Fibroblast of gingiva (primary cell): ENCODE measurements at regions not wholly inside any gene's neighbourhood (a gene's known extent, or its start where the extent isn't known, plus 50 kb on each side); places are given as distances from the start of the nearest gene placed in this dataset.
"Not testable (repeated sequence)": the region's sequence is repeated elsewhere in the genome, so short reads cannot be mapped to it uniquely, and the experiment has no call there.

Source experiments
- DNase-seq: peaks from one replicate; pipeline ENCODE4 v3.0.0-alpha.2; 2011; ENCODE audit warnings: low read depth

DNA sequence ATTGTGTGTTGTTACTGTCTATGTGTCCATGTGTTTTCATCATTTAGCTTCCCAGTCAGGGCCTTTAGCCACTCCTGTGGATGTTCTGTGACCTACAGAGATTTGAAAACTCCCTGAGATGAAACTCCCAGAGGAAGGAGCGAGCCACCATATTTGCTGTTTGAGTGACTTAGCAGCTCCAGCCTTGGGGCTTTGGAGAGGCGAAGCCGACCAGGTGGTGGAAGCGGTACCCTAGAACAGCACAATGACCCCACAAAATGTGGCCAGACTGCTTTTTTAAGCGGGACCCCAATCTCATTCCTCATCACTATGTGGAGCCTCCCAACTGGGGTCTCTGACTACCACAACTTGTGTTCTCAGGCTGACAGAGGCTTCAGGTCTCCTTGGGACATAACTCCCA, 323.9 kb upstream of the KCND2 start:
- no peak for DNase-seq

- not testable (repeated sequence) for DNase-seq
These were observed 322.5 kb upstream of the KCND2 start for GRCh38 chr7:119950390-119951041.

GRCh38 chr7:119951614-119952013, 321.4 kb upstream of the KCND2 start:
- not testable (repeated sequence) for DNase-seq

DNA sequence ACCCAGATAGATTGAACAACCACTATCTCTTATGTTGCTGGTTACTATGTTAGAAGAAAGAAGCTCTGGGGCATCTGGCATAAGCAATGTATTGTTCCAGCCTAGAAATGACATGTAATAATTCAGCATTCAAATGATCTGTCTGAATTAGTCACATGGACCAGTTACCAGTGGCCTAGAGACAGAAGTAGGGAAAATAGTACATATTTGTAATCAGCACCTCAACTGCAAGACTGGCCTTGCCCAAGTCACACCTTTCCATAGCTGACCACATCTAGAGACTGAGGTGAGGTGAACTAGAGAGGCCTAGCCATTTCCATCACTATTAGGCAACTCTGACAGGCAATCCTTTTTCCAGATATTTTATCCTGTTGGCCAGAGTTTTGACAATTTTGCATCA, 315.6 kb upstream of the KCND2 start:
- DNase-seq, result no peak

- DNase-seq, result peak; percentile 21
These were observed 313.2 kb upstream of the KCND2 start for GRCh38 chr7:119959811-119960210.

- DNase-seq, result no peak
These were observed 309.3 kb upstream of the KCND2 start for GRCh38 chr7:119963654-119964053.

DNA sequence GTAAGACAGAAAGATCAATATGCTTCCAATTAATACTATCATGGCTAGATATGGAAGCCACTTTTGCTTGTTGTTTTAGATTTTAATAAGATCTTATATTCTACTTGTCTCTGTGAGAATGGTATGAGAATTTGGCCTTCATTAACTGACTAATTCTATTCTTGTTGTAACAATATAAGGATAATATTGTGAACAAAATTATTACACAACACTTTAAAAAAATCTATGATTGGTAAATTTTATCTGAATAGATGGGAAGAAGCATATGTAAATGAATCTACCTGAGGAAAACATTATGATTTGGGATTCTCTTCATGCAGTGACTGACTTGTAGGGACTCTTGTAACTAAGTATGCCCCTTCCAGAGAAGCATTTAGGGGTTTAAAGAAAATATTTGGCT, 308.9 kb upstream of the KCND2 start:
- no peak for DNase-seq

GRCh38 chr7:119964788-119965542, 308.0 kb upstream of the KCND2 start:
- no peak for DNase-seq

DNA sequence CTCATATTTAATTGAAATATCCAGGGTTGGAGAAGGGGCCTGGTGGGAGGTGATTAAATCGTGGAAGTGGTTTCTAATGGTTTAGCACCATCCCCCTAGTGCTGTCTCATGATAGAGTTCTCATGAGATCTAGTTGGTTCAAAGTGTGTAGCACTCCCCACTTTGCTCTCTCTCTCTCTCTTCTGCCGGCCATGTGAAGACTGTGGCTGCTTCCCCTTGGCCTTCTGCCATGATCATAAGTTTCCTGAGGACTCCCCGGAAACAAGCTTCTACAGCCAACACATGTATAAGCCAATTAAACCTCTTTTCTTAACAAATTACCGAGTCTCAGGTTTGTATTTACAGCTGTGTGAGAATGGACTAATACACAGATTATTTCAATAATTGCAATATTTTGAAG, 305.8 kb upstream of the KCND2 start:
- no peak for DNase-seq

GRCh38 chr7:119968411-119968810, 304.6 kb upstream of the KCND2 start:
- not testable (repeated sequence) for DNase-seq

GRCh38 chr7:119969054-119969453, 303.9 kb upstream of the KCND2 start:
- no peak for DNase-seq

DNA sequence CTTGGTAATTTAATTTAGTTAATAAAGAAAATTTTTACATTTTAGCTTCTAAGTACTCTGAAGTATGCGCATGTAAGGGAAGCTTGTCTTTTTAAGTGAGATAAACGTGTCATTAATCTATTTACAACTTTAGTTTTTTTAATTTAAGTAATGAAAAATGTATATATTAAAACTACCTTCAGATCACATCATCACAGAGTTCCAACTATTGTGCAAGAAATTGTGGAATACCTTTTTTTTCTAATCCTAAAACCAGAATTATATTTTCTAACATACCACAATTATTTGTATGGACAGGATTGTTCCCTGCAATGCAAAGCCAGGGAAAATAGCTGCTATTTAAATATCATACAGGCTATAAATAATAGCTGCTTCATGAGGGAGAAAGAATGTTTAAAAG, 303.2 kb upstream of the KCND2 start:
- no peak for DNase-seq

- DNase-seq, result no peak
These were observed 298.0 kb upstream of the KCND2 start for GRCh38 chr7:119974972-119975371.

- DNase-seq, result no peak
These were observed 290.1 kb upstream of the KCND2 start for GRCh38 chr7:119982884-119983283.

- no peak for DNase-seq
These were observed 289.5 kb upstream of the KCND2 start for GRCh38 chr7:119983468-119983867.

GRCh38 chr7:119984247-119984646, 288.7 kb upstream of the KCND2 start:
- no peak for DNase-seq

DNA sequence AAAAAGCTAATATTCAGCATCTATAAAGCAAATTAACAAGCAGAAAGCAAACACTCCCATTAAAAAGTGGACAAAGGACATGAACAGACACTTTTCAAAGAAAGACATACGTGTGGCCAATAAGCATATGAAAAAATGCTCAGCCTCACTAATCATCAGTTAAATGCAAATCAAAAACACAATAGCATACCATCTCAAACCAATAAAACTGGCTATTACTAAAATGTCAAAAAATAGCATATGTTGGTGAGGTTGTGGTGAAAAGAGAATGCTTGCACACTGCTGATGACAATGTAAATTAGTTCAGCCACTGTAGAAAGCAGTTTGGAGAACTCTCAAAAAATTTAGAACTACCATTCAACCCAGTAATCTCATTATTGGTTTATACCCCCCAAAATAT, 284.6 kb upstream of the KCND2 start:
- no peak for DNase-seq

GRCh38 chr7:119994928-119995327, 278.0 kb upstream of the KCND2 start:
- DNase-seq, result no peak

- DNase-seq, result no peak
These were observed 276.3 kb upstream of the KCND2 start for GRCh38 chr7:119996634-119997033.

DNA sequence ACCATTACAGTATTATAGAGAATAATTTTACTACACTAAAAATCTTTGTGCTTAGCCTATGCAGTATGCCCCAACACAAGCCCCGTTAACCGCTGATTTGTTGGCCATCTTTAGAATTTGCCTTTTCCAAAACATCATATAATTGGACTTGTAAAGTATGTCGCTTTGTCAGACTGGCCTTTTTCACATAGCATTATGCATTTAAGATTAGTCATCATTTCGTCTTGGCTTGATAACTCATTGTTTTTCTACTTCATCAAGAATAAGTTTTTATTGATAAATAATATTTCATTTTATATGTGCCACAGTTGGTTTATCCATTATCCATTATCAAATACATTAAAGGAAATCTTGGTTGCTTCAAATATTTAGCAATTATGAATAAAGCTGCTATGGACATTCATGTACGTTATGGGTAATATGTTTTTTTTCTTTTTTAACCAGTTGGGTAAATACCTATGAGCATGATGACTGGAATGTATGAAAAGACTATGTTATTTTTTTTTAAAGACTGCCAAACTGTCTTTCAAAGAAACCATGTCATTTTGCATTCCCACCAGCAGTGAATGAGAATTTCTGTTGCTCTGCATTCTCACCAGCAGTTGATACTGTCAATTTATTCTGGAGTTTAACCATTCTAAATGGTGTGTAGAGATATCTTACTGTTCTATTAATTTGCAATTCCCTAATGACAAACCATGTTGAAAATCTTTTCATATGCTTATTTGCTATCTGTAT, 273.1 kb upstream of the KCND2 start:
- DNase-seq, result no peak

DNA sequence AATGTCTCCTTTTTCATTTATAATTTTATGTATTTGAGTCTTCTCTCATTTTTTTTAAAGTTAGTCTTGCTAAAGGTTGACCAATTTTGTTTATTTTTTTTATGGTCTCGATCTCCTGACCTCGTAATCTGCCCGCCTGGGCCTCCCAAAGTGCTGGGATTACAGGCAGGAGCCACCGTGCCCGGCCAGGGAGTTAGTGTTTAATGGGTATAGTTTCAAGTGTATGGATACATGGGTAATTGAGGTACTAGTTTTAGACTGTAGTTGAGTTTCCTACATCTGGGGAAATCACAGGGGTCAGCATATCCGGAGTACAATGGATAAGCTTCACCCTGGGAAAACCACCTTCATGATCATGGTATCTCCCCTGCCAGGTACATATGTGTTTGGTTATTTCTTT, 267.3 kb upstream of the KCND2 start:
- no peak for DNase-seq

DNA sequence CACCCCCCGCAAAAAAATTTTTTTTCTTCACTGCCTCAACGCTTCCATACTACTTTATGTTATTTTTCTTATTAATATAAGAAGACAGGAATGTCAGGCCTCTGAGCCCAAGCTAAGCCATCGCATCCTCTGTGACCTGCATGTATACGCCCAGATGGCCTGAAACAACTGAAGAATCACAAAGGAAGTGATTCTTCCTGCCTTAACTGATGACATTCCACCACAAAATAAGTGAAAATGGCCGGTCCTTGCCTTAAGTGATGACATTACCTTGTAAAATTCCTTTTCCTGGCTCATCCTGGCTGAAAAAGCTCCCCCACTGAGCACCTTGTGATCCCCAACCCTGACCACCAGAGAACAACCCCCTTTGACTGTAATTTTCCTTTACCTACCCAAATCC, 258.7 kb upstream of the KCND2 start:
- not testable (repeated sequence) for DNase-seq

DNA sequence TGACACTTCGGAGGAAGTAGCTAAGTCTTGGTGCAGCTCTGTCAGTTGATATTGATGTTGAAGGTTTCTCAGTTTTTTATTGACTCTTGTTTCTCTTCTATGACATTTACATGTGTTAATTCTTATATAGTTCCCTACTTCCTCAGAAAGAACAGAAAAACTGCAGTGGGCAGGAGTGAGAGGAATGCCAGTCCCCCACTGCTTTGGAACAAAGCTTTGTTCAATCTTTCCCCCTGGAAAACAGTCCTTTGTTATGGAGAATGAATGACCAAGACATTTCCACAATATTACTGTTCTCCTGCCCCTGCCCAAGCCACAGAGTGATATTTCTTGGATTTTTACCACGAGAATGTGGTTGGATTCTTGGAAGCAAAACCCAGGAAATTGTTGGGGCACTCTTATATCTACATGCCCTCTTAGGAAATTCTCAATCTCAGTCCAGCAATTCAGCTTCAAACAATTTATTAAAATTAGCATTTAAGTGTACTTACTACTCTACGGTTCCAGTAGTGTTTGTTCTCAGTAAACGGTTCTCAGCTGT, 258.0 kb upstream of the KCND2 start:
- peak; percentile 20 for DNase-seq
